LNCaP clone FGC (cell line): ENCODE measurements at regions not wholly inside any gene's neighbourhood (a gene's known extent, or its start where the extent isn't known, plus 50 kb on each side); places are given as distances from the start of the nearest gene placed in this dataset.
"Not testable (repeated sequence)": the region's sequence is repeated elsewhere in the genome, so short reads cannot be mapped to it uniquely, and the experiment has no call there.

Source experiments
- DNase-seq: peaks from one replicate; pipeline ENCODE4 v3.0.0-alpha.2; 2011; ENCODE audit warnings: low read depth
- H3K4me3 ChIP-seq: 2 replicates; pipeline ENCODE4 v1.5.1; 2011; ENCODE audit warnings: mild to moderate bottlenecking, low read depth, low read length, control low read depth
- CTCF ChIP-seq: IDR thresholded peaks from 2 replicates; pipeline ENCODE4 v1.5.1; 2012; ENCODE audit warnings: mild to moderate bottlenecking; ENCODE audit not compliant: control insufficient read depth, insufficient read depth; ENCODE audit errors: extremely low read depth

- no peak overlapping the region for H3K4me3 ChIP-seq
- TF ChIP-seq CTCF, result no peak
- no peak for DNase-seq
Observed at GRCh38 chrX:144616317-144616716, 631.0 kb upstream of the SPANXN1 start.

- TF ChIP-seq CTCF, result no peak
- no peak for DNase-seq
- no peak overlapping the region for H3K4me3 ChIP-seq
Observed at GRCh38 chrX:144627947-144628346, 619.4 kb upstream of the SPANXN1 start.

GRCh38 chrX:144634451-144634850 is 612.9 kb upstream of the SPANXN1 start:
- not testable (repeated sequence) for H3K4me3 ChIP-seq, DNase-seq

GRCh38 chrX:144637731-144638130 is 609.6 kb upstream of the SPANXN1 start:
- no peak overlapping the region for H3K4me3 ChIP-seq
- TF ChIP-seq CTCF, result no peak
- no peak for DNase-seq

GRCh38 chrX:144648788-144649187 is 598.5 kb upstream of the SPANXN1 start:
- H3K4me3 ChIP-seq, result no peak overlapping the region
- TF ChIP-seq CTCF, result no peak

GRCh38 chrX:144681501-144681900 is 565.8 kb upstream of the SPANXN1 start:
- no peak for TF ChIP-seq CTCF
- DNase-seq, result no peak
- H3K4me3 ChIP-seq, result no peak overlapping the region

More at GRCh38 chrX:144648788-144649187, 598.5 kb upstream of the SPANXN1 start:
- DNase-seq, result no peak

- no peak overlapping the region for H3K4me3 ChIP-seq
- no peak for DNase-seq
- no peak for TF ChIP-seq CTCF
Observed at GRCh38 chrX:144683247-144683646, 564.1 kb upstream of the SPANXN1 start.
